Keratinocyte (primary cell): ENCODE measurements at regions not wholly inside any gene's neighbourhood (a gene's known extent, or its start where the extent isn't known, plus 50 kb on each side); places are given as distances from the start of the nearest gene placed in this dataset.
A peak's percentile ranks its signal among the peaks of the same experiment; 100 is the strongest.

Experiments used
- DNase-seq: peaks from one replicate; pipeline ENCODE4 v3.0.0-alpha.2; 2011; ENCODE audit warnings: low read depth, missing footprints, low spot score
- FAIRE-seq: peaks from 2 replicates; lab custom pipeline; 2011; peaks lifted over from hg19 to GRCh38; lab: Jason Lieb, UNC
- H2AFZ ChIP-seq: 2 replicates; pipeline ENCODE4 v1.6.0; 2012; ENCODE audit warnings: low read length, control low read depth, inconsistent platforms; ENCODE audit not compliant: control insufficient read depth
- H3K27ac ChIP-seq: 2 replicates; pipeline ENCODE4 v1.5.1; 2011; ENCODE audit warnings: low read length; ENCODE audit not compliant: control insufficient read depth, insufficient read depth
- H3K27me3 ChIP-seq: 3 replicates; pipeline ENCODE4 v1.6.0; 2011; ENCODE audit warnings: low read length; ENCODE audit not compliant: control insufficient read depth, insufficient read depth; ENCODE audit errors: extremely low read depth
- H3K36me3 ChIP-seq, 2 experiments: 2 replicates in 1 of 2; 3 replicates in 1 of 2; pipeline ENCODE4 v1.5.1; 2011; ENCODE audit warnings: low read length in 2 of 2, mild to moderate bottlenecking in 1 of 2; ENCODE audit not compliant: control insufficient read depth in 2 of 2, insufficient read depth in 2 of 2; ENCODE audit errors: extremely low read depth in 1 of 2
- H3K4me1 ChIP-seq: 3 replicates; pipeline ENCODE4 v1.5.1; 2011; ENCODE audit warnings: low read length; ENCODE audit not compliant: control insufficient read depth, insufficient read depth; ENCODE audit errors: extremely low read depth
- H3K4me2 ChIP-seq: 3 replicates; pipeline ENCODE4 v1.6.0; 2011; ENCODE audit warnings: low read depth, low read length; ENCODE audit not compliant: control insufficient read depth, insufficient read depth; ENCODE audit errors: extremely low read depth
- H3K4me3 ChIP-seq, 3 experiments: fragments of 200-600 bp in 1 of 3; sonication (generic) in 1 of 3; 2 replicates in 2 of 3; 3 replicates in 1 of 3; pipeline ENCODE4 v1.5.1; 2011 to 2016; ENCODE audit warnings: low read length in 3 of 3, mild to moderate bottlenecking in 3 of 3, control low read depth in 2 of 3, inconsistent platforms in 1 of 3, low read depth in 1 of 3, mixed read lengths in 1 of 3, mixed run types in 1 of 3, moderate library complexity in 1 of 3; ENCODE audit not compliant: control insufficient read depth in 2 of 3, insufficient read depth in 2 of 3; ENCODE audit errors: extremely low read depth in 1 of 3
- H3K79me2 ChIP-seq: 2 replicates; pipeline ENCODE4 v1.6.0; 2012; ENCODE audit warnings: low read length; ENCODE audit not compliant: control insufficient read depth, insufficient read depth
- H3K9ac ChIP-seq: 3 replicates; pipeline ENCODE4 v1.6.0; 2011; ENCODE audit warnings: low read length; ENCODE audit not compliant: control insufficient read depth, insufficient read depth; ENCODE audit errors: extremely low read depth
- H3K9me1 ChIP-seq: 3 replicates; pipeline ENCODE4 v1.6.0; 2011; ENCODE audit warnings: low read length; ENCODE audit not compliant: control insufficient read depth, insufficient read depth; ENCODE audit errors: extremely low read depth
- H3K9me3 ChIP-seq: 2 replicates; pipeline ENCODE4 v1.5.1; 2012; ENCODE audit warnings: low read depth, low read length; ENCODE audit not compliant: control insufficient read depth
- H4K20me1 ChIP-seq: 3 replicates; pipeline ENCODE4 v1.6.0; 2011; ENCODE audit warnings: low read length; ENCODE audit not compliant: control insufficient read depth, insufficient read depth; ENCODE audit errors: extremely low read depth
- EZH2 ChIP-seq: IDR thresholded peaks from one replicate; pipeline ENCODE4 v1.6.1; 2012; ENCODE audit warnings: inconsistent platforms, mild to moderate bottlenecking, low read length, moderate library complexity
- dilution Hi-C: fragments of 300-500 bp; cut with MboI; formaldehyde crosslinking; loops from one replicate; pipeline ENCODE4 v1.7.0; 2020; ENCODE audit warnings: low sequenced_read_pairs; ENCODE audit not compliant: extremely low pct_ligation_motif_present
- TF ChIP-seq, protein P1 (sequence below), 3 experiments: IDR thresholded peaks in 1 of 3; conservative IDR thresholded peaks in 1 of 3; optimal IDR thresholded peaks in 1 of 3; 2 replicates in 2 of 3; 3 replicates in 1 of 3; pipeline versions ENCODE3 to v1.5.1; 2011; ENCODE audit warnings: low read length in 3 of 3, mild to moderate bottlenecking in 3 of 3, moderate library complexity in 2 of 3, control low read depth in 1 of 3, inconsistent platforms in 1 of 3; ENCODE audit not compliant: insufficient read depth in 2 of 3; ENCODE audit errors: extremely low read depth in 1 of 3

DNA sequence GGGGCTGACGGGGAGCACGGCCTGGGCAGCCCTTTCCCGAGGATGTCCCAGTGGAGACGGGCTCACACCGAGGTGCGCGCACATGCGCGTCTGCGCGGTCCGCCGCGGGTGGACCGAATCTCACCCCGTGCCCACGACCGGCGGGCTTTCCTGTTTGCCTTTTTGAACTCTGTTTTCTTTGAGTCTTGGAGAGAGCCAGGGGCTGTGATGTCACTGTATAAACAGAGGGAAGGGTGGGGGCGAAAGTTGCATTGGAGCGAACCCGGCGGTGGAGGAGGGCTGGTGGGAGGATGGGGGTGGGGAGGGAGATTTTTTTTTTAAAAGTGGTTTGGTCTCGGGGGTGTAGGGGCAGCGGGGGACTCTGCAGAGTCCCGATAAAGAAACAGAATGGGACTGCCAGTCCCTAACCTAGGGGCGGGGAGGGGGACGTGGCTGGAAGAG, 141.2 kb upstream of the CTAGE1 start:
- Histone ChIP-seq H3K36me3 (no peaks in the 10 kb centered on the region), H3K9me3 (no peaks in the 10 kb centered on the region), H3K9me1 (no peaks in the 10 kb centered on the region), H3K27ac (no peak overlapping the region), H3K4me3 (peak overlapping the region in 1 of 3 experiments; percentile 43), H3K4me2 (peak overlapping the region; percentile 85), H2AFZ (no peak overlapping the region), H3K4me1 (peaks cover 8% of the 10 kb centered on the region), H3K79me2 (no peaks in the 10 kb centered on the region), H3K27me3 (no peaks in the 10 kb centered on the region), H4K20me1 (no peaks in the 10 kb centered on the region), H3K9ac (peak overlapping the region; percentile 38)
- no peak for DNase-seq
- dilution Hi-C loops: no loop called here
- FAIRE-seq: no peak
- no peak for TF ChIP-seq EZH2
- TF ChIP-seq, protein P1, sequence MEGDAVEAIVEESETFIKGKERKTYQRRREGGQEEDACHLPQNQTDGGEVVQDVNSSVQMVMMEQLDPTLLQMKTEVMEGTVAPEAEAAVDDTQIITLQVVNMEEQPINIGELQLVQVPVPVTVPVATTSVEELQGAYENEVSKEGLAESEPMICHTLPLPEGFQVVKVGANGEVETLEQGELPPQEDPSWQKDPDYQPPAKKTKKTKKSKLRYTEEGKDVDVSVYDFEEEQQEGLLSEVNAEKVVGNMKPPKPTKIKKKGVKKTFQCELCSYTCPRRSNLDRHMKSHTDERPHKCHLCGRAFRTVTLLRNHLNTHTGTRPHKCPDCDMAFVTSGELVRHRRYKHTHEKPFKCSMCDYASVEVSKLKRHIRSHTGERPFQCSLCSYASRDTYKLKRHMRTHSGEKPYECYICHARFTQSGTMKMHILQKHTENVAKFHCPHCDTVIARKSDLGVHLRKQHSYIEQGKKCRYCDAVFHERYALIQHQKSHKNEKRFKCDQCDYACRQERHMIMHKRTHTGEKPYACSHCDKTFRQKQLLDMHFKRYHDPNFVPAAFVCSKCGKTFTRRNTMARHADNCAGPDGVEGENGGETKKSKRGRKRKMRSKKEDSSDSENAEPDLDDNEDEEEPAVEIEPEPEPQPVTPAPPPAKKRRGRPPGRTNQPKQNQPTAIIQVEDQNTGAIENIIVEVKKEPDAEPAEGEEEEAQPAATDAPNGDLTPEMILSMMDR (optimal IDR thresholded peaks at IDR 0.05 in 1 of 3, IDR thresholded peaks at IDR 0.05 in 1 of 3, conservative IDR thresholded peaks at IDR 0.05 in 1 of 3; ENCODE audit: extremely low read depth in 1 of 3, insufficient read depth in 2 of 3, low read length in 3 of 3): no peak

DNA sequence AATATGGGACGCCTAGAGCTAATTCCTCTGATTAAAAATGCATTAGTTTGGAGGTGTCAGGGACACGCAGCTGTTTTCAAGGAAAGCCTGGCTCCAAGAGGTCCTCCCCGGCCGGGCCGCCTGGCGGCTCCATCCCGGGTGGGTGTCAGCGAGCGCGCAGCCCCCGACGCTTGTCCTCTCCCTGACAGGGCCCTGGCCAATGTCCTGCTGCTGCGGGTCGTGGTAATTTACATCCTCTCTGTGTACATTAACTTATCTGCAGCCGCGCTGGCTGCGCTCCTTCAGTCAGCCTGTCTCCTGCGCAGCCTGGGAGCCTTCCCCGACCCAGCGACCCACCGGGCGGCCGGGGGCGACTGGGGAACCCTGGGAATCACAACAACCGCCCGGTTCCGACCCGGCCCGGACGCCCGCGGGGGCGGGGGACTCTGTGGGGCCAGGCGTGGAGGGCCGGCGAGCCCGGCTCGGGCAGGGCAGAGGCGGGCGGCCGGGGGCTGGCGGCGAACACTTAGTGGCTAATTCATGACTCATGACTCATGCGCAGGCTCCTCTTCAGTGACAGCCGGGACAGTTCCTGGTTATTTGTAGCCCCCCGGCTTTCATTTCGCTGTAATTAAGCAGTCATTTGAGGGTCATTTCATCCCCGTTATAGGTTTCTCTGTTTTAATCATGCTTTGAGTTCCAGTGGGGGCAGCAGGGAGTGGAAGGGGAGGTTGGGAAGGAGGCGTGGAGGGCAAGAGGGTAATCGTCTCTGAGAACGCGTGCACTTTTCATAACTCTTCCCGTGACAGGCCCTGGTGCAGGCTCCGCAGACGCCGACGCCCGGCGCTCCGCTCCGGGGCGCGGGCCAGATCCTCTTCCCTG, 141.9 kb upstream of the CTAGE1 start:
- Histone ChIP-seq H3K27me3 (no peaks in the 10 kb centered on the region), H2AFZ (peak overlapping the region; percentile 76), H3K9me1 (no peaks in the 10 kb centered on the region), H3K79me2 (no peaks in the 10 kb centered on the region), H4K20me1 (no peaks in the 10 kb centered on the region), H3K4me2 (peak overlapping the region; percentile 85), H3K9me3 (no peaks in the 10 kb centered on the region), H3K9ac (peak overlapping the region; percentile 75), H3K4me3 (peak overlapping the region; percentile 34 to 58 (median 43)), H3K36me3 (no peaks in the 10 kb centered on the region), H3K4me1 (peaks cover 8% of the 10 kb centered on the region), H3K27ac (peak overlapping the region; percentile 56)
- no peak for FAIRE-seq
- dilution Hi-C loops: no loop called here
- no peak for TF ChIP-seq EZH2
- TF ChIP-seq, protein P1 (optimal IDR thresholded peaks at IDR 0.05 in 1 of 3, IDR thresholded peaks at IDR 0.05 in 1 of 3, conservative IDR thresholded peaks at IDR 0.05 in 1 of 3; ENCODE audit: extremely low read depth in 1 of 3, insufficient read depth in 2 of 3, low read length in 3 of 3): peak in 2 of 3 experiments; percentile 10 to 36
- DNase-seq: no peak
